DMS53 treated with DMSO at 0.1 percent for 48 hours (cell line): ENCODE measurements at regions not wholly inside any gene's neighbourhood (a gene's known extent, or its start where the extent isn't known, plus 50 kb on each side); places are given as distances from the start of the nearest gene placed in this dataset.
"Not testable (repeated sequence)": the region's sequence is repeated elsewhere in the genome, so short reads cannot be mapped to it uniquely, and the experiment has no call there.

Experiments
- DNase-seq: peaks from one replicate; lab custom pipeline; 2025; ENCODE audit not compliant: unreplicated experiment; lab: John Stamatoyannopoulos, UW

- DNase-seq: no peak
Measured at GRCh38 chr5:135279328-135279727, 119.7 kb downstream of the MACROH2A1 start.

- DNase-seq: no peak
Measured at GRCh38 chr5:135276151-135276550, 122.9 kb downstream of the MACROH2A1 start.

DNA sequence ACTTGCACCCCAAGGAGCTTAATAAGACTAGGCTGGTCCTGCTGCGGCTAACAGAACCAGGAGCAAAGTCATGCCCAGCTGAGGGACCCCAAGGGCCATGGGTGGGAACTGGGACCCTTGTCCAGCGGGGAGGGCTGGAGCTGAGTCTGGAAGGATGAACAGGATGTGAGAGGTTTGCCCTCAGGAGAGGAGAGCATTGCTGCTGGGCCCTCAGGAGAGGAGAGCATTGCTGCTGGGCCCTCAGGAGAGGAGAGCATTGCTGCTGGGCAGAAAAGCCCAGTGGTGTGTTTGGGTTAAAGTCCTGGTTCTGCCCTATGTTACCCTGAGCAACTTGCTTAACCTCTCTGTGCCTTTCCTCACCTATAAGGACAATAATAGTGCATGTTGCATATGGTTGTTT lies 125.8 kb downstream of the MACROH2A1 start:
- DNase-seq: no peak

- no peak for DNase-seq
Measured at GRCh38 chr5:135272311-135272805, 126.7 kb downstream of the MACROH2A1 start.

- DNase-seq: no peak
Measured at GRCh38 chr5:135271533-135272310, 127.3 kb downstream of the MACROH2A1 start.

- DNase-seq: no peak
Measured at GRCh38 chr5:135269931-135270421, 129.1 kb downstream of the MACROH2A1 start.

DNA sequence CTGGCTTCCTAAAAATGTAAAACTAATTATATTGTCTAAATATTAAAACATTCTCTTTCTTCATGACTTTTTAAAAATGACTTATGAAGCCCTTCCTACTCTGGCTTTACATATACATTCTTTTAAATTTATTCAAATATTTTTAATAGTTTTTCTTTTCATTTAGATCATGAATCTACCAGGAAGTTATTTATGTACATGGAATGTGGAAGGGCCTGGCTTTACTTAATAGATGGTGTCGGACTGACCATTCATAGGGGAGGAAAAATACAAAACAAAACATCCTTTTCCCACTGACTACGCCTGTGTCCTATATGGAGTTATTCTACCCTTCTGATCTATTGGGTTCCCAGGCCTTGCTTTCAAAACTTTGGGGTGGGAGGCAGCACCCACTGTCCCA lies 129.8 kb downstream of the MACROH2A1 start:
- DNase-seq: no peak

DNA sequence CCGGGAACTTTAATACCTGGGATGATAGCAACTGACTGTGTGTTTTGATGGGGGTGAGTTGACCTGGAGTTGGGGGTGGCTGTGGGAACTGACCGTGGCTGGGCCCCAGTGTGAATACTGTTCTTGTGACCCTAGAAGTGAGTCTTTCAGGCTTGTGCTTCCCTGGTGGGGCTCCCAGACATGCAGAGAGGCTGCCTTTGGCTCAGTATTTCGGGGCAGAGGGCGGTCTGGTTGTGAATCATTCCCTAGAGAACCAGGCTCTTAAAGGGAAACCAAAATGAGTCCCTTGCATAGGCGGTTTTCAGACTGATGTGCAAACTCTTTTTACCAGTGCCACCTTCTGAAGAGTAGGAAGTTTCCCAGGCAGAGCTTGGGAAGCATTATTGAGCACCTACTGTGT lies 132.1 kb downstream of the MACROH2A1 start:
- DNase-seq: no peak

DNA sequence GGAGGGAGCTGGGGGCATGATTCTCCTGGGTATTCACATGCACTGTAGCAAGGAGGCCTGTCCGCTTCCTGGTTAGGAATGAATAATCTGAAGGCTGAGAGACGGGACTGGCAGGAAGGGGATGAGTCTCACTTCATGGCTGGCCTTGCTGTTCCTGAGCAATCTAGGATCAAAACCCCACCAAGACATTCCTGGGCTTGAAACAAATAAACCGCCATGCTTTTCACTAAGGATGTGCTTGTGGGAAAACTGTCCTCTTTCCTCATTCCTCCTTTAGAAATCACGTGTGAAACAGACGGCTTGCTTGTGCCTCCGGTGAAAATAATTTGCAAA lies 132.8 kb downstream of the MACROH2A1 start:
- no peak for DNase-seq

DNA sequence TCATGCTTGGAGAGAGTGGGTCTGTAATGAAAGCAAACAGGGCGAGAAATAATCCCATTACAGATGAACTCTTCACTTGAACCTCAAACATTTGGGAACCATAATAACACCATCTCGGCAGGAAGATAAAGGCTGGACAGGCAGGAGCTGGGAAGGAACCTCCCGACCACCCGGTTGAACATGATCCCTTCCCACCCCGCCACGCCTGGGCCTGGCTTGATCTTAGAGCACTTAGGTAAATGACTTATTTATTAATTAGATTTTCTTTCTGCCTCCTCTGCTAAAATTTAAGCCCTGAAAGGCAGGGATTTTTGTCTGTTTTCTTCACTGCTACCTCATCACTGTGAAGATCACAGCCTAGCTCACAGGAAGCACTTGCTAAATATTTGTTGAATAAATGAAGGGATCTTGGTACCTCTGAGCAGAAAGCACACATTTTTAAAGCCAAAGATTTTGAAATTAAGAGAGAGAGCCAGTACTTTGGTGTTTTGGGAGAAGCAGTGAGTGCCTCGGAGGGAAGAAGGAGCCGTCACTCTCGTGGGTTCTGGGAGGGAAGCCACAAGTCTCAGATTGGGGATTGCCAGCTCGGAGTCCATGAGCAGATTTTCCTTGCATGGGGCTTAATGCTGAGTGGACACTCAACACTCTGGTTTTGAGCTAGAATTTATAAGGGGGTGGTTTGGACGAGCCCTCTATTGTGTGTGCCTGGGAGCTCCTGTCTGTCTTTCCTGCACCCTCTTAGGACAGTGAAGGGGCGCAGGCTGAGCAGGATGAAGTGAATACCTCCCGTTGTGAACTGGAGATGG lies 133.3 kb downstream of the MACROH2A1 start:
- no peak for DNase-seq

- no peak for DNase-seq
Measured at GRCh38 chr5:135264451-135265440, 134.3 kb downstream of the MACROH2A1 start.

- DNase-seq: no peak
Measured at GRCh38 chr5:135263022-135263668, 135.9 kb downstream of the MACROH2A1 start.

GRCh38 chr5:135262364-135262763 lies 136.7 kb downstream of the MACROH2A1 start:
- DNase-seq: no peak

- DNase-seq: not testable (repeated sequence)
Measured at GRCh38 chr5:135260108-135260507, 138.9 kb downstream of the MACROH2A1 start.

DNA sequence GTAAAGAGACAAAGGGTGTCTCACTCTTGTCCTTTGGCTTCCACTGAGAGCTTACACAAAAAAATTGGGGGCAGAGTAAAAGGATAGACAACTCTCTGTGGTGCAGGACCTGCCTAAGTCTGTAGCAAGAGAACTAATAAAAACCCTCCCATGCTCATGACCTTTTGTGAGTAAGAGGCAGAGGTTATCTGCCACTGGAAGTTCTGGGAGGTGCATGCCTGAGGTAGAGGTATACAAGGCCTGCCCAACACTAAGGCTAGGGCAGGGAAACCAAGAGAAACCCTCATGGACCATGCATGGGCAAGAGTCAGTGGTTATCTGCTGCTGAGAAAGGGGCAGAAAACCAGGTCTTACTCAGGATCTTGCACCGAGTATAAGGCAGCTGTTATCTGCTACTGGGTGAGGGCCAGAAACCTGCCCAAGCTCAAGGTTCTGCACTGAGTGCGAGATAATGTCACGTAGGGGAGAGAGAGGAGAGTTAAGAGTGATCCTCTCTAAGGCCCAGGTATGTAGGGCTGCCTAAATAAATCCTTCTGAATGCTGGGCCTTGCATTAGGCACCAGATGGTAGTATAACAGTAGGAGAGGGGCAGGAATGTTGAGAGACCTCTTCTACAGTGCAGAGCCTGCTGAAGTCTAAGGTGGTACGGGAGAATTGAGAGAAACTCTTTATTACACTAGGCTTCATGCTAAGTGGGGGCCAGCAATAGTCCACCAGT lies 143.4 kb downstream of the MACROH2A1 start:
- no peak for DNase-seq

GRCh38 chr5:135254183-135254582 lies 144.8 kb downstream of the MACROH2A1 start:
- DNase-seq: no peak

DNA sequence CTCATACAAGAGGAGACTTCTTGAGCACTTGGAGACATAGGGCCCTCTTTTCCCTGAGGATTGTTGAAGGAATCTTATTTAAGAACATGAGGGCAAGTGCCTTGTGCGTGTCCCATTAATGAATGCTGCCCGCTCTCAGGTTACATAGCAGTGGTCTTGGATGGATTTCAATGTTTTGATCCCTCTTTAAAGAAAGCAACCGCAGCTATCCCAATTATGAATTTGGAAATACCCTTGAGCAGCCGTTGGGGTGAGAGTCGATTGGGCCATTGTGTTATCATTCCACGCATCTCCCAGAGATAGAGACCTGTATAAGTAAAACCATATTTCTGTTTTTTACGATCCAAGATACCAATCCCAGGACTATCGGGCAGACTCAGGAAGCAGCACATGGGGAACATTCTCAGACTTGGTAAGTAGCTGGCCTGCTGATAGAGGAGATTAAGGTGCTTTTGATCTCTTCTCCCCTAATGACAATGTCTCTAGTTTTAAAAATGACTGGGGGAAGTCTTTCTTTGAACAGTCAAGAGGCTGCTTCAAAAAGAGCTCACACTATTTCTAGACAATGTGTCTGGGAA lies 145.3 kb downstream of the MACROH2A1 start:
- DNase-seq: no peak

DNA sequence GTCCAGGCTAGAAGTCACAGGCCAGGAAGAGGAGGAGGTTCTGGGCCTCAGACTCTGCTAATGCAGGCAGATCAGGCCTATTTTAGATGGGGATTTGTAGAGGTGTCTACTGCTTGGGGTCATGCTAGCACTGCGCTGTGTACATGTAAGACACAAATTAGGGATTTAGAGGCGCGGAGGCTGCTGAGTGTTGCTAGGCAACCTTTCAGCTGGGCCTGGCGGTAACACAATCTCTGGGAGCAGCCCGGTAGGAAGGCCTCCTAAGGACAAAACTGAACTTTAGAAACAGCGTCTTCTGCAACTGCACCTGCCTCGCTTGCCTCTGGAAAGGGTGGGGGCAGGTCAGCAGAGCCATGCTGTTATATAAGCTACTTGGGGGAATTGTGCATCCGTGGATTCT lies 147.9 kb downstream of the MACROH2A1 start:
- DNase-seq: no peak

DNA sequence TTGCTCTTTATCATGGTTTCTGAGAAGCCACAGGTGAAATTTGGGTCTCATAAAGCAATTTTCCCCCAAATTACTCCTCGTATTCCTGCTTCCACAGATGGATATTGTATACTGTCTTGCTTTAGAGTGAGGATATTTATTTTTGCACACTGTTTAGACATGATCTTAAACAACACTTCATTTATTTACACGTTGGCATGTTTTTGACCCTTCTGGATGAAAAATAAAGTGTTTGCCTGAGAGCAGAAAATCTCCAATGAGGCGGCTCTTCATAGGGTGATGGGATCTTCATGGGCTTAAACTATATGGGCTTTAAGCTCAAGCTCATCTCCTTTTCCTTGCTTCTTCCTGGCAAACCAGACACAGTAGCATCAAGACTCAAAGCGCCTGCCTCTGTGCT lies 148.4 kb downstream of the MACROH2A1 start:
- DNase-seq: no peak
